Thoracic aorta (tissue), 2 donors: ENCODE measurements at regions not wholly inside any gene's neighbourhood (a gene's known extent, or its start where the extent isn't known, plus 50 kb on each side); places are given as distances from the start of the nearest gene placed in this dataset.

ENCODE experiments used
- ATAC-seq: fragments of 150-250 bp; one replicate; pipeline ENCODE4 v1.8.0; 2017; ENCODE audit warnings: low read depth; ENCODE audit not compliant: insufficient number of reproducible peaks, low FRiP score
- DNase-seq: peaks from one replicate; pipeline ENCODE4 v3.0.0-alpha.2; 2020; ENCODE audit warnings: low spot score
- H3K27ac ChIP-seq, 2 donors: fragments of 200-600 bp; sonication (generic); 1 replicate in 1 of 2; 2 replicates in 1 of 2; pipeline ENCODE4 v1.5.1; 2016; ENCODE audit warnings: mild to moderate bottlenecking in 2 of 2, moderate library complexity in 2 of 2
- H3K27me3 ChIP-seq: fragments of 200-600 bp; sonication (generic); replicated peaks from 2 replicates; pipeline ENCODE4 v1.6.0; 2016; ENCODE audit warnings: mild to moderate bottlenecking; ENCODE audit not compliant: insufficient read depth
- H3K36me3 ChIP-seq: fragments of 200-600 bp; sonication (generic); one replicate; pipeline ENCODE4 v1.5.1; 2016
- H3K4me1 ChIP-seq, 2 donors: fragments of 200-600 bp; sonication (generic); 1 replicate in 1 of 2; 2 replicates in 1 of 2; pipeline versions ENCODE4 v1.5.1 to v1.6.0; 2016; ENCODE audit warnings: low read depth in 2 of 2, mild to moderate bottlenecking in 1 of 2; ENCODE audit not compliant: control insufficient read depth in 1 of 2
- H3K4me3 ChIP-seq: fragments of 200-600 bp; sonication (generic); 2 replicates; pipeline ENCODE4 v1.5.1; 2016; ENCODE audit warnings: mild to moderate bottlenecking
- H3K9me3 ChIP-seq: fragments of 200-600 bp; sonication (generic); 2 replicates; pipeline ENCODE4 v1.5.1; 2016
- TF ChIP-seq, protein P1 (sequence below): fragments of 200-600 bp; sonication (generic); IDR thresholded peaks from one replicate; pipeline ENCODE4 v1.5.1; 2019; ENCODE audit warnings: antibody characterized with exemption

DNA sequence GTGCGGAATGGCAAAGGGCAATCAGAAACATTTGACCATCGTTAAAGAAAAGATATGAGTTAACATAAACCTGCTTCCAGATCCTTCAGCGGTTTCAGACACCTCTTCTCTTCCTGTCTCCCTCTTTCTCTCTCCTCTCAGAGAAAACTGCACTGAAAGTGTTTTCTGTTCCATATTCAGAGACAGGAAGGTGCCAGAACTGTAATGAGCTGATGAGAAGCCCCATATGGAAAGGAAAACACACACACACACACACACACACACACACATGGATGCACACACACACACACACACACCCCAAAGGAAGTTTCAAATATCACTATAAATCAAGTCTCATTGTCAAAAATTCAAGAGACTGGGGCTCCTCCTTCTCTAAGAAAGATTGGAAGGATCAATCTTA, 515.5 kb downstream of the NUF2 start:
- no peak overlapping the region for H3K4me3 ChIP-seq
- no peak overlapping the region for H3K27ac ChIP-seq
- H3K9me3 ChIP-seq = no peaks in the 10 kb centered on the region
- TF ChIP-seq, protein P1, sequence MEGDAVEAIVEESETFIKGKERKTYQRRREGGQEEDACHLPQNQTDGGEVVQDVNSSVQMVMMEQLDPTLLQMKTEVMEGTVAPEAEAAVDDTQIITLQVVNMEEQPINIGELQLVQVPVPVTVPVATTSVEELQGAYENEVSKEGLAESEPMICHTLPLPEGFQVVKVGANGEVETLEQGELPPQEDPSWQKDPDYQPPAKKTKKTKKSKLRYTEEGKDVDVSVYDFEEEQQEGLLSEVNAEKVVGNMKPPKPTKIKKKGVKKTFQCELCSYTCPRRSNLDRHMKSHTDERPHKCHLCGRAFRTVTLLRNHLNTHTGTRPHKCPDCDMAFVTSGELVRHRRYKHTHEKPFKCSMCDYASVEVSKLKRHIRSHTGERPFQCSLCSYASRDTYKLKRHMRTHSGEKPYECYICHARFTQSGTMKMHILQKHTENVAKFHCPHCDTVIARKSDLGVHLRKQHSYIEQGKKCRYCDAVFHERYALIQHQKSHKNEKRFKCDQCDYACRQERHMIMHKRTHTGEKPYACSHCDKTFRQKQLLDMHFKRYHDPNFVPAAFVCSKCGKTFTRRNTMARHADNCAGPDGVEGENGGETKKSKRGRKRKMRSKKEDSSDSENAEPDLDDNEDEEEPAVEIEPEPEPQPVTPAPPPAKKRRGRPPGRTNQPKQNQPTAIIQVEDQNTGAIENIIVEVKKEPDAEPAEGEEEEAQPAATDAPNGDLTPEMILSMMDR = no peak
- no peaks in the 10 kb centered on the region for H3K4me1 ChIP-seq
- ATAC-seq (no peak), DNase-seq (no peak)
- H3K27me3 ChIP-seq = no peaks in the 10 kb centered on the region
- no peaks in the 10 kb centered on the region for H3K36me3 ChIP-seq

DNA sequence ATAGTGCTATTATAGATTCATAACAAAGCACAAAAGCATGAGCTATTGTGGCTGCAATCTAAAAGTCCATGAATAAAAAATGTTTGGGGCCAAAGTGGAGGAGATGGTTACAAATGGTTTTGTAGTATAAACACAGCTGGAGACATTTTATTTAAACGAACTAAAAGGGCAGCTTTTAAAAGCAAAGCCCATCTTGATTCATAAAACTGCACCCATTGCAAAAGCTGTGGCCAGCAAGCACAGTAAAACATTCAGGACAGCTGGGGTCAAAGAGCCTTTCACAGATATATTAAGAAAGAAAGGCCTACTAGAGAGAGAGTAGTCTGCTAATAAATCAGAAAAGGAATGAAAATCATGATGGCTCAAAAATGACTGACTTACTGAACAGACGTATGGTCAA, 520.8 kb downstream of the NUF2 start:
- no peaks in the 10 kb centered on the region for H3K27me3 ChIP-seq
- TF ChIP-seq, protein P1 = no peak
- no peaks in the 10 kb centered on the region for H3K9me3 ChIP-seq
- ATAC-seq (no peak), DNase-seq (no peak)
- H3K4me1 ChIP-seq = no peaks in the 10 kb centered on the region
- H3K27ac ChIP-seq = no peak overlapping the region
- H3K36me3 ChIP-seq = no peaks in the 10 kb centered on the region
- H3K4me3 ChIP-seq = no peak overlapping the region

DNA sequence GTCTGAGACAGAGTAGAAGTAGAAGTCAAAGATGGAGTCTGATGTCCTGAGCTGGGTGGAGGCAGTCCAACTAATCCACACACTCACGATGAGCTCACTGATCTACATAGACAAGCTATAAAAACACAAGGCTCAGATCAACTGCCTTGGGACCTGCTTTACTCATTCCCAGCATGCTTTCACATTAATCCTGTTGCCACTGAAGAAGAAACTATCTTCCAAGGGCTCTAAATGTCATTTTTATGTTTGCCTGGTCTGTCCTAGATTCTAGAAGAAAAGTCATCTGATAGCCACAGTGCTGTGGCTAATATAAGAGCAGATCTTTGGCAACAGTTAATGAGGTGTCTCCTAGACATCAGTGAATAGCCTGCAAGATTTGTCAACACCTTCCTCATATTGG, 522.7 kb downstream of the NUF2 start:
- ATAC-seq (no peak), DNase-seq (no peak)
- Histone ChIP-seq H3K9me3 (no peaks in the 10 kb centered on the region), H3K4me3 (no peak overlapping the region), H3K36me3 (no peaks in the 10 kb centered on the region), H3K4me1 (no peaks in the 10 kb centered on the region), H3K27ac (no peak overlapping the region), H3K27me3 (no peaks in the 10 kb centered on the region)
- TF ChIP-seq, protein P1 = no peak

DNA sequence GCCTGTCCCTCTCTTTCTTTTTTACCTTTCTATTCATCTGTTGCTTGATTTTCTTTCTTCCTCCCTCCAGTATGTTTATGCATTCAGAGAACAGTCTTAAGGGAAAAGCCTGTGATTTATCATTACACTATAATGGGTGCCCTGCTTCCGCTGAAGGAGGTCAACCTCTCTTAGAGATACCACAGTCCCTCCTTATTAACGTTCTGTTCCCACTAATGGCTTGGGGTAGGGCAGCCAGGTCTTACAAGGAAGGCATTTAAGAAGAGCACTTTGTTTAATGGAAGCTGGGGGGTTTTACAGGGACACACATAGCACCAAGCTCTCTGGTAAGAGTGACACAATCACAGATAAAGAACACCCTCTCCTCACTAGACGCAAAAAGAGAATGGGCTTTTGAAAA, 523.5 kb downstream of the NUF2 start:
- H3K4me3 ChIP-seq = no peak overlapping the region
- DNase-seq = no peak
- no peak for ATAC-seq
- H3K4me1 ChIP-seq = no peaks in the 10 kb centered on the region
- no peaks in the 10 kb centered on the region for H3K36me3 ChIP-seq
- TF ChIP-seq, protein P1 = no peak
- no peaks in the 10 kb centered on the region for H3K9me3 ChIP-seq
- no peak overlapping the region for H3K27ac ChIP-seq
- no peaks in the 10 kb centered on the region for H3K27me3 ChIP-seq

DNA sequence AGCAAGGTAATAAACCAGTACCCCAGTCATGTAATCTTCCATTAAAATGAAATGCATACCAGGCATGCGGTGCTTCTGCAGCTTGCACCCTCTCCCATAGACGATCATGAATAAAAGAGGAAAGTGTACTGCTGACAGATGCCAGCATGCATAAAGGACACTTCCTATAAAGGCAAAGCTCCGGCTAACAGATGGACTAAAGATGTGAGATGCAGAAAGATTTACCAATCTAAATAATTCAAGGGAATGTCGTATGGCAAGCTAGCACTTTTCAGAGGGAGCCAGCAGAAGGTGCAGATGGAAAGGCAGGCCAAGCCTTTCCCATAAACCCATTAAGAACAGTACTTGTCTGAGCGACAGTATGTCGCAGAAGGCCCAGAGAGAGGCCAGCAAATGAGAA, 542.0 kb downstream of the NUF2 start:
- H3K4me3 ChIP-seq = no peak overlapping the region
- DNase-seq (no peak), ATAC-seq (no peak)
- no peak overlapping the region for H3K27ac ChIP-seq
- H3K9me3 ChIP-seq = no peaks in the 10 kb centered on the region
- no peaks in the 10 kb centered on the region for H3K27me3 ChIP-seq
- H3K4me1 ChIP-seq = no peaks in the 10 kb centered on the region
- no peaks in the 10 kb centered on the region for H3K36me3 ChIP-seq
- TF ChIP-seq, protein P1 = no peak
